SK-N-SH (cell line): ENCODE measurements at regions not wholly inside any gene's neighbourhood (a gene's known extent, or its start where the extent isn't known, plus 50 kb on each side); places are given as distances from the start of the nearest gene placed in this dataset.

Experiments used
- CTCF ChIA-PET: fragments of 300-600, 350-600 bp; formaldehyde crosslinking; extraction: SDS; loops from one replicate; lab custom pipeline; 2021; lab: Yijun Ruan, JAX
- POLR2A ChIA-PET: fragments of 350-600 bp; sonication (Branson Sonifier 250); formaldehyde crosslinking; extraction: SDS; loops from one replicate; lab custom pipeline; 2020; ENCODE audit warnings: antibody characterized with exemption, inconsistent platforms; lab: Yijun Ruan, JAX
- DNase-seq: peaks from one replicate; pipeline ENCODE4 v3.0.0; 2012
- H2AFZ ChIP-seq: fragments of 200-600 bp; sonication (generic); 2 replicates; pipeline ENCODE4 v1.8.1; 2016; ENCODE audit warnings: antibody characterized with exemption, mild to moderate bottlenecking, low read depth
- H3F3A ChIP-seq: fragments of 200-600 bp; sonication (generic); replicated peaks from 2 replicates; pipeline ENCODE3; 2016; ENCODE audit warnings: antibody characterized with exemption, mild to moderate bottlenecking; ENCODE audit not compliant: insufficient read depth
- H3K27ac ChIP-seq, 2 experiments: fragments of 200-500 bp in 1 of 2; fragments of 200-600 bp in 1 of 2; sonication (Bioruptor generic) in 1 of 2; sonication (generic), shearing (Covaris generic) in 1 of 2; 2 replicates each; pipeline versions ENCODE4 v1.5.1 to v1.6.1; 2014 to 2016; ENCODE audit warnings: low read depth in 2 of 2, inconsistent platforms in 1 of 2, low read length in 1 of 2, mild to moderate bottlenecking in 1 of 2, mixed read lengths in 1 of 2
- H3K27me3 ChIP-seq: fragments of 200-600 bp; sonication (generic), shearing (Covaris generic); 2 replicates; pipeline ENCODE4 v1.6.1; 2016; ENCODE audit warnings: mixed run types; ENCODE audit not compliant: insufficient read depth
- H3K36me3 ChIP-seq, 2 experiments: fragments of 200-500 bp in 1 of 2; fragments of 200-600 bp in 1 of 2; sonication (Bioruptor generic) in 1 of 2; sonication (generic) in 1 of 2; replicated peaks in 1 of 2; 2 replicates each; pipeline versions ENCODE3 to v1.5.1; 2014 to 2016; ENCODE audit warnings: low read length in 1 of 2, mild to moderate bottlenecking in 1 of 2; ENCODE audit not compliant: insufficient read depth in 2 of 2, control insufficient read depth in 1 of 2
- H3K4me1 ChIP-seq, 2 experiments: fragments of 200-500 bp in 1 of 2; fragments of 200-600 bp in 1 of 2; sonication (Bioruptor generic) in 1 of 2; sonication (generic), shearing (Covaris generic) in 1 of 2; 2 replicates each; pipeline versions ENCODE4 v1.5.1 to v1.6.1; 2014 to 2016; ENCODE audit warnings: low read depth in 1 of 2, low read length in 1 of 2, mixed run types in 1 of 2; ENCODE audit not compliant: insufficient read depth in 2 of 2, control insufficient read depth in 1 of 2
- H3K4me2 ChIP-seq: fragments of 200-600 bp; sonication (generic), shearing (Covaris generic); 2 replicates; pipeline ENCODE4 v1.6.1; 2017; ENCODE audit warnings: mixed run types
- H3K4me3 ChIP-seq, 2 experiments: fragments of 200-500 bp in 1 of 2; fragments of 200-600 bp in 1 of 2; sonication (Bioruptor generic) in 1 of 2; sonication (generic), shearing (Covaris generic) in 1 of 2; 2 replicates each; pipeline versions ENCODE4 v1.5.1 to v1.8.1; 2014 to 2016; ENCODE audit warnings: low read depth in 2 of 2, inconsistent platforms in 1 of 2, low read length in 1 of 2, mild to moderate bottlenecking in 1 of 2, mixed read lengths in 1 of 2, moderate library complexity in 1 of 2
- H3K79me2 ChIP-seq: fragments of 200-600 bp; sonication (generic); 2 replicates; pipeline ENCODE4 v1.8.1; 2017; ENCODE audit warnings: mild to moderate bottlenecking; ENCODE audit not compliant: insufficient read depth
- H3K9ac ChIP-seq: fragments of 200-600 bp; sonication (generic); 2 replicates; pipeline ENCODE4 v1.6.1; 2017; ENCODE audit warnings: mixed run types
- H3K9me2 ChIP-seq: fragments of 200-600 bp; sonication (generic); 2 replicates; pipeline ENCODE4 v1.6.1; 2017; ENCODE audit warnings: mixed run types
- H3K9me3 ChIP-seq: fragments of 200-600 bp; sonication (generic); 2 replicates; pipeline ENCODE4 v1.6.1; 2017; ENCODE audit warnings: mixed run types, mild to moderate bottlenecking, moderate library complexity
- H4K20me1 ChIP-seq: fragments of 200-600 bp; sonication (generic); 2 replicates; pipeline ENCODE4 v1.6.1; 2017; ENCODE audit warnings: mild to moderate bottlenecking, mixed run types; ENCODE audit not compliant: insufficient read depth
- ELF1 ChIP-seq: IDR thresholded peaks from 2 replicates; pipeline ENCODE4 v1.4.0; 2012
- EP300 ChIP-seq, 2 experiments: IDR thresholded peaks; 2 replicates each; pipeline versions ENCODE4 v1.4.0 to v1.6.1; 2012; ENCODE audit warnings: borderline replicate concordance in 1 of 2, low read depth in 1 of 2, low read length in 1 of 2
- GATA2 ChIP-seq: sonication (generic); formaldehyde crosslinking; IDR thresholded peaks from 2 replicates; pipeline ENCODE4 v1.5.0; 2020; ENCODE audit warnings: mild to moderate bottlenecking, missing genetic modification reagents
- JUND ChIP-seq: IDR thresholded peaks from 2 replicates; pipeline ENCODE4 v1.4.0; 2012
- MEF2A ChIP-seq: IDR thresholded peaks from 2 replicates; pipeline ENCODE4 v1.4.0; 2012; ENCODE audit warnings: low read depth, borderline replicate concordance
- NFIC ChIP-seq: IDR thresholded peaks from 2 replicates; pipeline ENCODE4 v1.4.0; 2012; ENCODE audit warnings: borderline replicate concordance
- RCOR1 ChIP-seq: fragments of 150-350 bp; IDR thresholded peaks from 2 replicates; pipeline ENCODE4 v1.6.1; 2017; ENCODE audit warnings: antibody characterized with exemption, low read length
- RFX5 ChIP-seq: IDR thresholded peaks from 2 replicates; pipeline ENCODE4 v1.6.1; 2012; ENCODE audit warnings: mild to moderate bottlenecking, improper control_type of control experiment, low read length
- RXRA ChIP-seq: IDR thresholded peaks from 2 replicates; pipeline ENCODE4 v1.4.0; 2012; ENCODE audit warnings: low read depth, mild to moderate bottlenecking, borderline replicate concordance
- TAF1 ChIP-seq: IDR thresholded peaks from 2 replicates; pipeline ENCODE4 v1.6.1; 2012; ENCODE audit warnings: low read depth, mild to moderate bottlenecking, low read length, moderate library complexity, borderline replicate concordance
- TEAD4 ChIP-seq: IDR thresholded peaks from 2 replicates; pipeline ENCODE4 v1.4.0; 2012; ENCODE audit warnings: mild to moderate bottlenecking, borderline replicate concordance; ENCODE audit not compliant: insufficient read depth
- WGBS: methylation state at CpG from one replicate; pipeline ENCODE4 v1.1.6; 2017; ENCODE audit warnings: low lambda C conversion rate; 5-methylcytosine and 5-hydroxymethylcytosine counted together
- TF ChIP-seq, protein P1 (sequence below): fragments of 200-600 bp; sonication (generic); IDR thresholded peaks from 2 replicates; pipeline ENCODE4 v1.6.1; 2017; ENCODE audit warnings: antibody characterized with exemption, mild to moderate bottlenecking, moderate library complexity
- TF ChIP-seq, protein P2 (sequence below): fragments of 150-350 bp; IDR thresholded peaks from 2 replicates; pipeline ENCODE4 v1.6.1; 2017; ENCODE audit warnings: antibody characterized with exemption, low read length, low read depth, borderline replicate concordance
- TF ChIP-seq, protein P3 (sequence below): IDR thresholded peaks from 2 replicates; pipeline ENCODE4 v1.6.1; 2012; ENCODE audit warnings: mild to moderate bottlenecking, low read depth, low read length, moderate library complexity
- TF ChIP-seq, protein P4 (sequence below): IDR thresholded peaks from 2 replicates; pipeline ENCODE4 v1.4.0; 2012; ENCODE audit warnings: low read depth, borderline replicate concordance

DNA sequence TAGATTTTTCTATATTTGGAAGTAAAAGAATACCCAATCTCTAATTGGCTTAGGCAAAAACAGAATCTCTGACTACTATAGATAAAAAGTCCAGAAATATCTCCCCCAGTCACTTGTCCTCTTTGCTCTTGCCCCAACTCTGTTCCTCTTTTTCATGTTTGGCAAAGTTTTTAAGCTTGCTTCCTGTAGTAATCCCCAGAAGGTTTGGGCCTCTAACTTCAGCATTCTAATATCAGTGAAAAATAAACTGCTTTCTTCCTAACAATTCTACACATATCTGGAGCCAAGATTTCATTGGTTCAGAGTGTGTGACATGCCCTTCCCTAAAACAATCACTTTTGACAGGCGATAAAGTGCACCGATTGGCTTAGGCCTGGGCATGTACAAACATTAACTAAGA, 1680.3 kb downstream of the MAT2B start:
- no peak overlapping the region for H3K4me3 ChIP-seq
- H3F3A ChIP-seq, result no peaks in the 10 kb centered on the region
- no peak overlapping the region for H3K9ac ChIP-seq
- TF ChIP-seq RXRA (no peak), GATA2 (no peak), EP300 (IDR thresholded peaks at IDR 0.05; ENCODE audit: borderline replicate concordance in 1 of 2, low read depth in 1 of 2, low read length in 1 of 2) (no peak), RCOR1 (no peak), TAF1 (no peak), MEF2A (no peak), ELF1 (no peak), RFX5 (no peak), NFIC (no peak), TEAD4 (no peak), JUND (no peak)
- TF ChIP-seq, protein P1, sequence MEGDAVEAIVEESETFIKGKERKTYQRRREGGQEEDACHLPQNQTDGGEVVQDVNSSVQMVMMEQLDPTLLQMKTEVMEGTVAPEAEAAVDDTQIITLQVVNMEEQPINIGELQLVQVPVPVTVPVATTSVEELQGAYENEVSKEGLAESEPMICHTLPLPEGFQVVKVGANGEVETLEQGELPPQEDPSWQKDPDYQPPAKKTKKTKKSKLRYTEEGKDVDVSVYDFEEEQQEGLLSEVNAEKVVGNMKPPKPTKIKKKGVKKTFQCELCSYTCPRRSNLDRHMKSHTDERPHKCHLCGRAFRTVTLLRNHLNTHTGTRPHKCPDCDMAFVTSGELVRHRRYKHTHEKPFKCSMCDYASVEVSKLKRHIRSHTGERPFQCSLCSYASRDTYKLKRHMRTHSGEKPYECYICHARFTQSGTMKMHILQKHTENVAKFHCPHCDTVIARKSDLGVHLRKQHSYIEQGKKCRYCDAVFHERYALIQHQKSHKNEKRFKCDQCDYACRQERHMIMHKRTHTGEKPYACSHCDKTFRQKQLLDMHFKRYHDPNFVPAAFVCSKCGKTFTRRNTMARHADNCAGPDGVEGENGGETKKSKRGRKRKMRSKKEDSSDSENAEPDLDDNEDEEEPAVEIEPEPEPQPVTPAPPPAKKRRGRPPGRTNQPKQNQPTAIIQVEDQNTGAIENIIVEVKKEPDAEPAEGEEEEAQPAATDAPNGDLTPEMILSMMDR, result no peak
- TF ChIP-seq, protein P2, sequence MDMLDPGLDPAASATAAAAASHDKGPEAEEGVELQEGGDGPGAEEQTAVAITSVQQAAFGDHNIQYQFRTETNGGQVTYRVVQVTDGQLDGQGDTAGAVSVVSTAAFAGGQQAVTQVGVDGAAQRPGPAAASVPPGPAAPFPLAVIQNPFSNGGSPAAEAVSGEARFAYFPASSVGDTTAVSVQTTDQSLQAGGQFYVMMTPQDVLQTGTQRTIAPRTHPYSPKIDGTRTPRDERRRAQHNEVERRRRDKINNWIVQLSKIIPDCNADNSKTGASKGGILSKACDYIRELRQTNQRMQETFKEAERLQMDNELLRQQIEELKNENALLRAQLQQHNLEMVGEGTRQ, result no peak
- TF ChIP-seq, protein P3, sequence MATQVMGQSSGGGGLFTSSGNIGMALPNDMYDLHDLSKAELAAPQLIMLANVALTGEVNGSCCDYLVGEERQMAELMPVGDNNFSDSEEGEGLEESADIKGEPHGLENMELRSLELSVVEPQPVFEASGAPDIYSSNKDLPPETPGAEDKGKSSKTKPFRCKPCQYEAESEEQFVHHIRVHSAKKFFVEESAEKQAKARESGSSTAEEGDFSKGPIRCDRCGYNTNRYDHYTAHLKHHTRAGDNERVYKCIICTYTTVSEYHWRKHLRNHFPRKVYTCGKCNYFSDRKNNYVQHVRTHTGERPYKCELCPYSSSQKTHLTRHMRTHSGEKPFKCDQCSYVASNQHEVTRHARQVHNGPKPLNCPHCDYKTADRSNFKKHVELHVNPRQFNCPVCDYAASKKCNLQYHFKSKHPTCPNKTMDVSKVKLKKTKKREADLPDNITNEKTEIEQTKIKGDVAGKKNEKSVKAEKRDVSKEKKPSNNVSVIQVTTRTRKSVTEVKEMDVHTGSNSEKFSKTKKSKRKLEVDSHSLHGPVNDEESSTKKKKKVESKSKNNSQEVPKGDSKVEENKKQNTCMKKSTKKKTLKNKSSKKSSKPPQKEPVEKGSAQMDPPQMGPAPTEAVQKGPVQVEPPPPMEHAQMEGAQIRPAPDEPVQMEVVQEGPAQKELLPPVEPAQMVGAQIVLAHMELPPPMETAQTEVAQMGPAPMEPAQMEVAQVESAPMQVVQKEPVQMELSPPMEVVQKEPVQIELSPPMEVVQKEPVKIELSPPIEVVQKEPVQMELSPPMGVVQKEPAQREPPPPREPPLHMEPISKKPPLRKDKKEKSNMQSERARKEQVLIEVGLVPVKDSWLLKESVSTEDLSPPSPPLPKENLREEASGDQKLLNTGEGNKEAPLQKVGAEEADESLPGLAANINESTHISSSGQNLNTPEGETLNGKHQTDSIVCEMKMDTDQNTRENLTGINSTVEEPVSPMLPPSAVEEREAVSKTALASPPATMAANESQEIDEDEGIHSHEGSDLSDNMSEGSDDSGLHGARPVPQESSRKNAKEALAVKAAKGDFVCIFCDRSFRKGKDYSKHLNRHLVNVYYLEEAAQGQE, result no peak
- TF ChIP-seq, protein P4, sequence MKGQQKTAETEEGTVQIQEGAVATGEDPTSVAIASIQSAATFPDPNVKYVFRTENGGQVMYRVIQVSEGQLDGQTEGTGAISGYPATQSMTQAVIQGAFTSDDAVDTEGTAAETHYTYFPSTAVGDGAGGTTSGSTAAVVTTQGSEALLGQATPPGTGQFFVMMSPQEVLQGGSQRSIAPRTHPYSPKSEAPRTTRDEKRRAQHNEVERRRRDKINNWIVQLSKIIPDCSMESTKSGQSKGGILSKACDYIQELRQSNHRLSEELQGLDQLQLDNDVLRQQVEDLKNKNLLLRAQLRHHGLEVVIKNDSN, result no peak
- no peaks in the 10 kb centered on the region for H3K9me2 ChIP-seq
- no peak overlapping the region for H3K4me2 ChIP-seq
- no peak for DNase-seq
- H3K27ac ChIP-seq, result no peak overlapping the region
- H2AFZ ChIP-seq, result no peak overlapping the region
- no peaks in the 10 kb centered on the region for H3K27me3 ChIP-seq
- ChIA-PET POLR2A (no interaction called here), CTCF (no interaction called here)
- no peaks in the 10 kb centered on the region for H3K79me2 ChIP-seq
- WGBS, result 74% methylated on average over 2 of the region's 2 CpGs
- no peaks in the 10 kb centered on the region for H4K20me1 ChIP-seq
- no peaks in the 10 kb centered on the region for H3K4me1 ChIP-seq
- no peaks in the 10 kb centered on the region for H3K9me3 ChIP-seq
- H3K36me3 ChIP-seq, result no peaks in the 10 kb centered on the region
